Loucy (cell line): ENCODE measurements at regions not wholly inside any gene's neighbourhood (a gene's known extent, or its start where the extent isn't known, plus 50 kb on each side); places are given as distances from the start of the nearest gene placed in this dataset.

ENCODE experiments used
- CTCF ChIP-seq: fragments of 200-600 bp; sonication (generic); conservative IDR thresholded peaks from 2 replicates; pipeline ENCODE4 v1.5.1; 2014; ENCODE audit warnings: mild to moderate bottlenecking, antibody characterized with exemption, low read length
- EZH2phosphoT487 ChIP-seq: fragments of 200-600 bp; IDR thresholded peaks from 2 replicates; pipeline ENCODE4 v1.6.1; 2018; ENCODE audit warnings: antibody characterized with exemption, mild to moderate bottlenecking, moderate library complexity, borderline replicate concordance

- no peak for TF ChIP-seq CTCF
- no peak for TF ChIP-seq EZH2phosphoT487
These were observed 82.4 kb upstream of the TGIF1 start for GRCh38 chr18:3367491-3368091.
